ENCODE measurements at regions not wholly inside any gene's neighbourhood (a gene's known extent, or its start where the extent isn't known, plus 50 kb on each side); places are given as distances from the start of the nearest gene placed in this dataset.

DNA sequence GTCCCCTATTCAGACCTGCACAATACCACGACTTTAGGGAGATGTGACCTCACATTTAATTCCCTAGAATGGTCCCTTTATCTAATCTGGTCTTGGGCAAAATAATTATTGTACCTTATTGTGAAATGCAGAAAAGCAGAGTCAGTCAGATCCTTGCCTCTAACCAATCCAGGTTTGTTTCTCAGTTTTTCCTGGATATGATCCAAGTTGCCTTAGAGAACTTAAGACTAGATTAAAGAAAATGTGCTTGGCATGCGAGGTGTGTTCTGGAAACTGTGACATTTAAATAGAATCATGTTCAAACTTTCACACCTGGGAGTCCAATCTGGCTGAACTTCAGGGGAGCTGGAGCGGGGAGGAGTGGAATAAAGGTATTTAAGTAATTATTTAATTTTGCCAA, 696.2 kb downstream of the DNAH5 start:
- Histone ChIP-seq H3K9me2 (replicated peaks; ENCODE audit: insufficient read depth) (no peaks in the 10 kb centered on the region), H3K79me2 (no peaks in the 10 kb centered on the region), H3K9me3 (ENCODE audit: low read depth) (no peaks in the 10 kb centered on the region), H3K27me3 (no peaks in the 10 kb centered on the region), H2AFZ (no peak overlapping the region), H3K4me1 (ENCODE audit: insufficient read depth) (no peaks in the 10 kb centered on the region), H3K4me3 (no peak overlapping the region), H3K36me3 (replicated peaks; ENCODE audit: insufficient read depth, low read depth) (no peaks in the 10 kb centered on the region), H3K27ac (no peak overlapping the region), H3K4me2 (no peak overlapping the region), H4K20me1 (ENCODE audit: insufficient read depth, poor library complexity, severe bottlenecking) (no peaks in the 10 kb centered on the region)
- no peak for DNase-seq (ENCODE audit: low spot score)
- TF ChIP-seq EZH2phosphoT487 (IDR thresholded peaks at IDR 0.05; ENCODE audit: low read depth, severe bottlenecking, unreplicated experiment): no peak
- no peak for TF ChIP-seq EZH2 (IDR thresholded peaks at IDR 0.05; ENCODE audit: borderline replicate concordance)
- TF ChIP-seq, protein P1, sequence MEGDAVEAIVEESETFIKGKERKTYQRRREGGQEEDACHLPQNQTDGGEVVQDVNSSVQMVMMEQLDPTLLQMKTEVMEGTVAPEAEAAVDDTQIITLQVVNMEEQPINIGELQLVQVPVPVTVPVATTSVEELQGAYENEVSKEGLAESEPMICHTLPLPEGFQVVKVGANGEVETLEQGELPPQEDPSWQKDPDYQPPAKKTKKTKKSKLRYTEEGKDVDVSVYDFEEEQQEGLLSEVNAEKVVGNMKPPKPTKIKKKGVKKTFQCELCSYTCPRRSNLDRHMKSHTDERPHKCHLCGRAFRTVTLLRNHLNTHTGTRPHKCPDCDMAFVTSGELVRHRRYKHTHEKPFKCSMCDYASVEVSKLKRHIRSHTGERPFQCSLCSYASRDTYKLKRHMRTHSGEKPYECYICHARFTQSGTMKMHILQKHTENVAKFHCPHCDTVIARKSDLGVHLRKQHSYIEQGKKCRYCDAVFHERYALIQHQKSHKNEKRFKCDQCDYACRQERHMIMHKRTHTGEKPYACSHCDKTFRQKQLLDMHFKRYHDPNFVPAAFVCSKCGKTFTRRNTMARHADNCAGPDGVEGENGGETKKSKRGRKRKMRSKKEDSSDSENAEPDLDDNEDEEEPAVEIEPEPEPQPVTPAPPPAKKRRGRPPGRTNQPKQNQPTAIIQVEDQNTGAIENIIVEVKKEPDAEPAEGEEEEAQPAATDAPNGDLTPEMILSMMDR (IDR thresholded peaks at IDR 0.05; ENCODE audit: poor library complexity): no peak
- WGBS (ENCODE audit: low lambda C conversion rate, missing lambda C conversion rate): 76% methylated on average over 3 of the region's 3 CpGs

GRCh38 chr5:13246053-13246452, 698.4 kb downstream of the DNAH5 start:
- H3K36me3 ChIP-seq (replicated peaks; ENCODE audit: insufficient read depth, low read depth): no peaks in the 10 kb centered on the region
- H3K9me2 ChIP-seq (replicated peaks; ENCODE audit: insufficient read depth): no peaks in the 10 kb centered on the region
- no peaks in the 10 kb centered on the region for H3K9me3 ChIP-seq (ENCODE audit: low read depth)
- H3K79me2 ChIP-seq: no peaks in the 10 kb centered on the region
- no peak overlapping the region for H3K27ac ChIP-seq
- no peak overlapping the region for H2AFZ ChIP-seq
- DNase-seq (ENCODE audit: low spot score): no peak
- H3K4me3 ChIP-seq: no peak overlapping the region
- H3K27me3 ChIP-seq: no peaks in the 10 kb centered on the region
- H3K4me1 ChIP-seq (ENCODE audit: insufficient read depth): no peaks in the 10 kb centered on the region
- H4K20me1 ChIP-seq (ENCODE audit: insufficient read depth, poor library complexity, severe bottlenecking): no peaks in the 10 kb centered on the region
- TF ChIP-seq EZH2 (IDR thresholded peaks at IDR 0.05; ENCODE audit: borderline replicate concordance): no peak
- no peak overlapping the region for H3K4me2 ChIP-seq
- 76% methylated on average over 5 of the region's 5 CpGs for WGBS (ENCODE audit: low lambda C conversion rate, missing lambda C conversion rate)

DNA sequence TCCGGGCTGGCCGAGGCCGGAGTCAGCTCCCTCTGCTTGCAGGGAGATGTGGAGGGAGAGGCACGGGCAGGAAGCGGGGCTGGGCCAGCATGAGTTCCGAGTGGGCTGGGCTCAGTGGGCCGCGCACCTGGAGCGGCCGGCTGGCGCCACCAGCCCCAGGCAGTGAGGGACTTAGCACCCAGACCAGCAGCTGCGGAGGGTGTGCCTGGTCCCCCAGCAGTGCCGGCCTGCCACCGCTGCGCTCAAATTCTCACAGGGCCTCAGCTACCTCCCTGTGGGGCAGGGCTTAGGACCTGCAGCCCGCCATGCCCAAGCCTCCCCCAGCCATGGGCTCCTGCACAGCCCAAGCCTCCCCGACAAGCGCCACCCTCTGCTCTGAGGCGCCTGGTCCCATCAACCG, 700.3 kb downstream of the DNAH5 start:
- Histone ChIP-seq H3K79me2 (no peaks in the 10 kb centered on the region), H3K9me3 (ENCODE audit: low read depth) (no peaks in the 10 kb centered on the region), H3K36me3 (replicated peaks; ENCODE audit: insufficient read depth, low read depth) (no peaks in the 10 kb centered on the region), H3K4me2 (no peak overlapping the region), H3K27me3 (no peaks in the 10 kb centered on the region), H4K20me1 (ENCODE audit: insufficient read depth, poor library complexity, severe bottlenecking) (no peaks in the 10 kb centered on the region), H3K4me1 (ENCODE audit: insufficient read depth) (no peaks in the 10 kb centered on the region), H2AFZ (no peak overlapping the region), H3K9me2 (replicated peaks; ENCODE audit: insufficient read depth) (no peaks in the 10 kb centered on the region), H3K27ac (no peak overlapping the region), H3K4me3 (no peak overlapping the region)
- DNase-seq (ENCODE audit: low spot score): no peak
- TF ChIP-seq, protein P1 (IDR thresholded peaks at IDR 0.05; ENCODE audit: poor library complexity): no peak
- TF ChIP-seq EZH2phosphoT487 (IDR thresholded peaks at IDR 0.05; ENCODE audit: low read depth, severe bottlenecking, unreplicated experiment) (no peak), EZH2 (IDR thresholded peaks at IDR 0.05; ENCODE audit: borderline replicate concordance) (no peak)
- 93% methylated on average over 17 of the region's 20 CpGs for WGBS (ENCODE audit: low lambda C conversion rate, missing lambda C conversion rate)

GRCh38 chr5:13227513-13227912, 717.0 kb downstream of the DNAH5 start:
- Histone ChIP-seq H3K4me2 (no peak overlapping the region), H3K9me3 (ENCODE audit: low read depth) (no peaks in the 10 kb centered on the region), H3K4me1 (ENCODE audit: insufficient read depth) (no peaks in the 10 kb centered on the region), H3K27me3 (no peaks in the 10 kb centered on the region), H3K27ac (no peak overlapping the region), H4K20me1 (ENCODE audit: insufficient read depth, poor library complexity, severe bottlenecking) (no peaks in the 10 kb centered on the region), H3K36me3 (replicated peaks; ENCODE audit: insufficient read depth, low read depth) (no peaks in the 10 kb centered on the region), H2AFZ (no peak overlapping the region), H3K79me2 (no peaks in the 10 kb centered on the region), H3K9me2 (replicated peaks; ENCODE audit: insufficient read depth) (no peaks in the 10 kb centered on the region), H3K4me3 (no peak overlapping the region)
- WGBS (ENCODE audit: low lambda C conversion rate, missing lambda C conversion rate): 33% methylated on average over 1 of the region's 1 CpG
- TF ChIP-seq EZH2phosphoT487 (IDR thresholded peaks at IDR 0.05; ENCODE audit: low read depth, severe bottlenecking, unreplicated experiment): no peak
- TF ChIP-seq, protein P1 (IDR thresholded peaks at IDR 0.05; ENCODE audit: poor library complexity): no peak
- TF ChIP-seq EZH2 (IDR thresholded peaks at IDR 0.05; ENCODE audit: borderline replicate concordance): no peak
- DNase-seq (ENCODE audit: low spot score): no peak

Data from hepatocyte (in vitro differentiated cells).